Smooth muscle cell (in vitro differentiated cells): ENCODE measurements at regions not wholly inside any gene's neighbourhood (a gene's known extent, or its start where the extent isn't known, plus 50 kb on each side); places are given as distances from the start of the nearest gene placed in this dataset.

Experiments used
- DNase-seq: peaks from one replicate; lab custom pipeline; 2025; ENCODE audit not compliant: unreplicated experiment; lab: John Stamatoyannopoulos, UW
- H2AFZ ChIP-seq: fragments of 200-600 bp; sonication (generic); 2 replicates; pipeline ENCODE4 v1.6.0; 2016; ENCODE audit warnings: antibody characterized with exemption, low read depth, mild to moderate bottlenecking
- H3F3A ChIP-seq: fragments of 200-600 bp; sonication (generic); 2 replicates; pipeline ENCODE4 v1.6.0; 2017; ENCODE audit warnings: antibody characterized with exemption, low read depth
- H3K27ac ChIP-seq: fragments of 200-600 bp; sonication (generic); 2 replicates; pipeline ENCODE4 v1.5.1; 2016; ENCODE audit warnings: low read depth, mild to moderate bottlenecking
- H3K27me3 ChIP-seq: fragments of 200-600 bp; sonication (generic); 2 replicates; pipeline ENCODE4 v1.6.1; 2016; ENCODE audit warnings: low read depth, mild to moderate bottlenecking
- H3K36me3 ChIP-seq: fragments of 200-600 bp; sonication (generic); 2 replicates; pipeline ENCODE4 v1.5.1; 2016; ENCODE audit warnings: low read depth
- H3K4me1 ChIP-seq: fragments of 200-600 bp; sonication (generic); 2 replicates; pipeline ENCODE4 v1.5.1; 2016; ENCODE audit warnings: low read depth
- H3K4me2 ChIP-seq: fragments of 200-600 bp; sonication (generic); 2 replicates; pipeline ENCODE4 v1.6.0; 2016; ENCODE audit warnings: mild to moderate bottlenecking
- H3K4me3 ChIP-seq: fragments of 200-600 bp; sonication (generic); 2 replicates; pipeline ENCODE4 v1.5.1; 2016; ENCODE audit warnings: mild to moderate bottlenecking
- H3K79me2 ChIP-seq: fragments of 200-600 bp; sonication (generic); 2 replicates; pipeline ENCODE4 v1.6.0; 2016; ENCODE audit warnings: low read depth, mild to moderate bottlenecking
- H3K9ac ChIP-seq: fragments of 200-600 bp; sonication (generic); 2 replicates; pipeline ENCODE4 v1.6.0; 2016; ENCODE audit warnings: low read depth
- H3K9me3 ChIP-seq: fragments of 200-600 bp; sonication (generic); replicated peaks from 2 replicates; pipeline ENCODE4 v1.5.1; 2016; ENCODE audit warnings: low read depth
- H4K20me1 ChIP-seq: fragments of 200-600 bp; sonication (generic); 2 replicates; pipeline ENCODE4 v1.6.0; 2016; ENCODE audit warnings: low read depth
- CTCF ChIP-seq: fragments of 200-600 bp; sonication (generic); IDR thresholded peaks from 2 replicates; pipeline ENCODE4 v1.5.1; 2017; ENCODE audit warnings: borderline replicate concordance, mild to moderate bottlenecking, antibody characterized with exemption; ENCODE audit not compliant: insufficient read depth, poor library complexity, severe bottlenecking
- WGBS: methylation state at CpG from one replicate; pipeline ENCODE4 v1.1.7; 2016; ENCODE audit warnings: low lambda C conversion rate; 5-methylcytosine and 5-hydroxymethylcytosine counted together

- H3K79me2 ChIP-seq, result no peaks in the 10 kb centered on the region
- no peak for TF ChIP-seq CTCF
- H3K9me3 ChIP-seq, result no peaks in the 10 kb centered on the region
- H4K20me1 ChIP-seq, result no peaks in the 10 kb centered on the region
- 40% methylated on average over 3 of the region's 3 CpGs for WGBS
- H3K4me1 ChIP-seq, result no peaks in the 10 kb centered on the region
- no peak overlapping the region for H2AFZ ChIP-seq
- H3K27ac ChIP-seq, result no peak overlapping the region
- no peak overlapping the region for H3K9ac ChIP-seq
- no peaks in the 10 kb centered on the region for H3F3A ChIP-seq
- H3K4me3 ChIP-seq, result no peak overlapping the region
- no peaks in the 10 kb centered on the region for H3K36me3 ChIP-seq
- no peak overlapping the region for H3K4me2 ChIP-seq
- no peak for DNase-seq
- H3K27me3 ChIP-seq, result no peaks in the 10 kb centered on the region
Observed at GRCh38 chr14:62181591-62181990, 419.4 kb downstream of the SNAPC1 start.

GRCh38 chr14:62185078-62185477, 422.9 kb downstream of the SNAPC1 start:
- Histone ChIP-seq H3K79me2 (no peaks in the 10 kb centered on the region), H3K4me2 (no peak overlapping the region), H2AFZ (no peak overlapping the region), H3K4me3 (no peak overlapping the region), H3K27me3 (no peaks in the 10 kb centered on the region), H3K27ac (no peak overlapping the region), H3K9ac (no peak overlapping the region), H4K20me1 (no peaks in the 10 kb centered on the region), H3K36me3 (no peaks in the 10 kb centered on the region), H3K9me3 (no peaks in the 10 kb centered on the region), H3K4me1 (no peaks in the 10 kb centered on the region), H3F3A (no peaks in the 10 kb centered on the region)
- no peak for DNase-seq
- WGBS, result 81% methylated on average over 1 of the region's 1 CpG
- no peak for TF ChIP-seq CTCF

GRCh38 chr14:62187265-62187664, 425.0 kb downstream of the SNAPC1 start:
- H3K9me3 ChIP-seq, result no peaks in the 10 kb centered on the region
- no peak overlapping the region for H3K4me3 ChIP-seq
- no peak for TF ChIP-seq CTCF
- no peaks in the 10 kb centered on the region for H3F3A ChIP-seq
- H3K27me3 ChIP-seq, result no peaks in the 10 kb centered on the region
- H3K4me1 ChIP-seq, result no peaks in the 10 kb centered on the region
- no peak overlapping the region for H3K4me2 ChIP-seq
- no peak overlapping the region for H2AFZ ChIP-seq
- 52% methylated on average over 2 of the region's 2 CpGs for WGBS
- no peaks in the 10 kb centered on the region for H3K36me3 ChIP-seq
- no peaks in the 10 kb centered on the region for H4K20me1 ChIP-seq
- no peaks in the 10 kb centered on the region for H3K79me2 ChIP-seq
- no peak overlapping the region for H3K9ac ChIP-seq
- no peak overlapping the region for H3K27ac ChIP-seq
- no peak for DNase-seq

- no peaks in the 10 kb centered on the region for H3K4me1 ChIP-seq
- no peak overlapping the region for H3K27ac ChIP-seq
- H4K20me1 ChIP-seq, result no peaks in the 10 kb centered on the region
- H3K79me2 ChIP-seq, result no peaks in the 10 kb centered on the region
- no peaks in the 10 kb centered on the region for H3K27me3 ChIP-seq
- H2AFZ ChIP-seq, result no peak overlapping the region
- no peaks in the 10 kb centered on the region for H3F3A ChIP-seq
- no peaks in the 10 kb centered on the region for H3K36me3 ChIP-seq
- WGBS, result 13% methylated on average over 1 of the region's 1 CpG
- H3K9ac ChIP-seq, result no peak overlapping the region
- H3K4me3 ChIP-seq, result no peak overlapping the region
- TF ChIP-seq CTCF, result no peak
- no peak for DNase-seq
- no peaks in the 10 kb centered on the region for H3K9me3 ChIP-seq
- H3K4me2 ChIP-seq, result no peak overlapping the region
Observed at GRCh38 chr14:62189698-62190097, 427.5 kb downstream of the SNAPC1 start.
